Suprapubic skin (tissue), 4 donors: ENCODE measurements at regions not wholly inside any gene's neighbourhood (a gene's known extent, or its start where the extent isn't known, plus 50 kb on each side); places are given as distances from the start of the nearest gene placed in this dataset.

Source experiments
- DNase-seq, 2 donors: peaks; one replicate each; pipeline ENCODE4 v3.0.0-alpha.2; 2019; ENCODE audit warnings: low spot score in 2 of 2
- H3K27ac ChIP-seq: fragments of 200-600 bp; sonication (generic); one replicate; pipeline ENCODE4 v1.5.1; 2019
- H3K27me3 ChIP-seq: fragments of 200-600 bp; sonication (generic); one replicate; pipeline ENCODE4 v1.5.1; 2019
- H3K36me3 ChIP-seq: fragments of 200-600 bp; sonication (generic); one replicate; pipeline ENCODE4 v1.5.1; 2019
- H3K4me1 ChIP-seq: fragments of 200-600 bp; sonication (generic); one replicate; pipeline ENCODE4 v1.5.1; 2019
- H3K4me3 ChIP-seq: fragments of 200-600 bp; sonication (generic); one replicate; pipeline ENCODE4 v1.5.1; 2019; ENCODE audit warnings: mild to moderate bottlenecking
- H3K9me3 ChIP-seq: fragments of 200-600 bp; sonication (generic); one replicate; pipeline ENCODE4 v1.5.1; 2019
- CTCF ChIP-seq, 2 donors: fragments of 200-600 bp in 1 of 2; fragments of 450-650 bp in 1 of 2; sonication (generic) in 1 of 2; IDR thresholded peaks; one replicate each; pipeline ENCODE4 v1.5.1; 2016 to 2019; ENCODE audit warnings: antibody characterized with exemption in 2 of 2, mild to moderate bottlenecking in 1 of 2, moderate library complexity in 1 of 2
- EP300 ChIP-seq: sonication (generic); formaldehyde crosslinking; IDR thresholded peaks from one replicate; pipeline ENCODE4 v1.6.1; 2017; ENCODE audit warnings: antibody characterized with exemption
- POLR2A ChIP-seq, 2 donors: fragments of 450-650 bp; IDR thresholded peaks; one replicate each; pipeline ENCODE4 v1.6.1; 2017; ENCODE audit warnings: antibody characterized with exemption in 2 of 2, mild to moderate bottlenecking in 2 of 2, moderate library complexity in 2 of 2
- POLR2AphosphoS5 ChIP-seq, 3 donors: sonication (generic); formaldehyde crosslinking; IDR thresholded peaks; one replicate each; pipeline ENCODE4 v1.6.1; 2017; ENCODE audit warnings: antibody characterized with exemption in 3 of 3
- WGBS: methylation state at CpG from one replicate; pipeline ENCODE4 v1.1.5; 2018; 5-methylcytosine and 5-hydroxymethylcytosine counted together

DNA sequence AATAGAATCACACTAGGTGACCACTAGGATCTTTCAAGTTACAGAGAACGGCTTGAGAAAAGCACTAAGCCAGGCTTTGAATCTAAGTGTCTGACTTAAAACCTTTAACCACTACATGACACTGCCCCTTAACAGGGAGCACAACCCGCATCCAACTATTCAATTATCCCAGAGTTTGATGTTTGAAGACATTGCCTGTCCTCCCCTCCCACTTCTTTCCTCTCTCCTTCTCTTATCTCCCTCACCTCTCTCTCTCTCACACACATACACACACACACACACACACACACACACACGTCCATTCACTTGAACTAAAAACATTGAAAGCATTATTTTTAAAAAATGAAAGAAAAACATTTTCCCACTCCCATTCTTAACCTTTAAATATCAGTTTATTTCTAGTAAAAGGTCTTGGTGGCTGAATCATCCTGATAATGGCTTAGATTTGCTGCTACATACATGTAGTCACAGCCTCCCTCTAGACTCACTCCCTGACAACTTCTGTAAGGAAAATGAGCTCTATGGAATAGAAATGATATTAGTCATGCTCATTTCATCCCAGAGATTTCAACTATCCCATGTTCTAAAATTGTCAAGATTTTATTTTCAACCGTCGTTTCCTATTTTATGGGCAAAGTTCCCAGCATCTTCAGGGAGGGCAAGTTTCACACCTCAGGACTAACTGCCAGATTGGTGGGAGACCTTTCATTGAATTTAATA, 53.5 kb upstream of the RAP1B start:
- Histone ChIP-seq H3K4me1 (peaks cover 6% of the 10 kb centered on the region), H3K27ac (no peak overlapping the region), H3K4me3 (no peak overlapping the region), H3K27me3 (no peaks in the 10 kb centered on the region), H3K9me3 (no peaks in the 10 kb centered on the region), H3K36me3 (no peaks in the 10 kb centered on the region)
- TF ChIP-seq CTCF (IDR thresholded peaks at IDR 0.05): no peak
- 59% methylated on average over 5 of the region's 5 CpGs for WGBS
- no peak for DNase-seq

GRCh38 chr12:68559246-68559645, 51.5 kb upstream of the RAP1B start:
- no peaks in the 10 kb centered on the region for H3K9me3 ChIP-seq
- no peaks in the 10 kb centered on the region for H3K36me3 ChIP-seq
- H3K27me3 ChIP-seq: no peaks in the 10 kb centered on the region
- DNase-seq: no peak
- TF ChIP-seq EP300: no peak
- no peak for TF ChIP-seq POLR2A (IDR thresholded peaks at IDR 0.05)
- no peak for TF ChIP-seq POLR2AphosphoS5 (IDR thresholded peaks at IDR 0.05)
- no peak for TF ChIP-seq CTCF (IDR thresholded peaks at IDR 0.05)
- H3K4me1 ChIP-seq: peaks cover 6% of the 10 kb centered on the region
- H3K27ac ChIP-seq: no peak overlapping the region
- WGBS: 79% methylated on average over 1 of the region's 1 CpG
- no peak overlapping the region for H3K4me3 ChIP-seq

- Histone ChIP-seq H3K27ac (no peak overlapping the region), H3K27me3 (no peaks in the 10 kb centered on the region), H3K4me1 (peaks cover 6% of the 10 kb centered on the region), H3K9me3 (no peaks in the 10 kb centered on the region), H3K36me3 (no peaks in the 10 kb centered on the region), H3K4me3 (no peak overlapping the region)
- 47% methylated on average over 8 of the region's 8 CpGs for WGBS
- DNase-seq: no peak
- TF ChIP-seq CTCF (IDR thresholded peaks at IDR 0.05) (no peak), EP300 (no peak), POLR2AphosphoS5 (IDR thresholded peaks at IDR 0.05) (no peak), POLR2A (IDR thresholded peaks at IDR 0.05) (no peak)
Observed at GRCh38 chr12:68559984-68560850, 50.5 kb upstream of the RAP1B start.

- Histone ChIP-seq H3K36me3 (no peaks in the 10 kb centered on the region), H3K9me3 (no peaks in the 10 kb centered on the region), H3K4me1 (peaks cover 12% of the 10 kb centered on the region), H3K4me3 (no peak overlapping the region), H3K27ac (no peak overlapping the region), H3K27me3 (no peaks in the 10 kb centered on the region)
- TF ChIP-seq EP300 (no peak), POLR2A (IDR thresholded peaks at IDR 0.05) (no peak), CTCF (IDR thresholded peaks at IDR 0.05) (no peak), POLR2AphosphoS5 (IDR thresholded peaks at IDR 0.05) (no peak)
- DNase-seq: no peak
- WGBS: 72% methylated on average over 5 of the region's 5 CpGs
Observed at GRCh38 chr12:68560851-68561422, 49.8 kb upstream of the RAP1B start.
